ENCODE measurements at regions not wholly inside any gene's neighbourhood (a gene's known extent, or its start where the extent isn't known, plus 50 kb on each side); places are given as distances from the start of the nearest gene placed in this dataset.
"Not testable (repeated sequence)": the region's sequence is repeated elsewhere in the genome, so short reads cannot be mapped to it uniquely, and the experiment has no call there.

GRCh38 chr13:68927387-68928026 lies 1180.1 kb upstream of the ATXN8OS start:
- DNase-seq: peak; percentile 56

- DNase-seq: no peak
These were observed 1183.6 kb upstream of the ATXN8OS start for GRCh38 chr13:68923995-68924394.

DNA sequence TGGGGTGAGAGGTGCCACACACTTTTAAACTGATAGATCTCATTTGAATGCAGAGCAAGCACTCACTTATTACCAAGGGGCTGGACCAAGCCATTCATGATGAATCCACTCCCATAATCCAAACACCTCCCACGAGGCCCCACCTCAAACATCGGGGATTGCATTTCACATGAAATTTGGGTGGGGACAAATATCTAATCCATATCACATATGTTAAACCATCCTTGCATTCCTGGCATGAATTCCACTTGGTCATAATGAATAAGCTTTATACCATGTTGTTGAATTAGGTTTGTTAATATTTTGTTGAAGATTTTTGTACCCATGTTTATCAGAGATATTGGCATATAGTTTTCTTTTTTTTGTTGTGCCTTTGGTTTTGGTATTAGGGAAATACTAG lies 1198.7 kb upstream of the ATXN8OS start:
- no peak for DNase-seq

GRCh38 chr13:68905186-68905585 lies 1202.4 kb upstream of the ATXN8OS start:
- DNase-seq: no peak

- no peak for DNase-seq
These were observed 1210.2 kb upstream of the ATXN8OS start for GRCh38 chr13:68897331-68897928.

DNA sequence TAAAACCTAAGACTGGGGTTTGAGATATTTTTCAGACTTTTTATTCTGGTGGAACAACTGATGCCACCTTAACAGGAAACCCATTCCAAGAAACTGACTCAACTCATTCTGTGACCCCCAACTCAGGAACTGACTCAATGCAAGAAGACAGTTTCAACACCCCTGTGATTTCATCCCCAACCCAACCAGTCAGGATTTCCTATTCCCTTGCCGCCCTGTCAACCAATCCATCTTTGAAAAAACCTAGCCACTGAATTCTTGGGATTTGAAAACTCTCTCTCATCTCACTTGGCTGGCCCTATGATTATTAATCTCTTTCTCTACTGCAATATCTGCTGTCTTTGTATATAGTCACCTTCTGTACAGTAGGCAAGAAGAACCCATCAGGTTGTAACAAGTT lies 1211.9 kb upstream of the ATXN8OS start:
- no peak for DNase-seq

- not testable (repeated sequence) for DNase-seq
These were observed 1213.9 kb upstream of the ATXN8OS start for GRCh38 chr13:68893721-68894120.

GRCh38 chr13:68892596-68892995 lies 1215.0 kb upstream of the ATXN8OS start:
- not testable (repeated sequence) for DNase-seq

DNA sequence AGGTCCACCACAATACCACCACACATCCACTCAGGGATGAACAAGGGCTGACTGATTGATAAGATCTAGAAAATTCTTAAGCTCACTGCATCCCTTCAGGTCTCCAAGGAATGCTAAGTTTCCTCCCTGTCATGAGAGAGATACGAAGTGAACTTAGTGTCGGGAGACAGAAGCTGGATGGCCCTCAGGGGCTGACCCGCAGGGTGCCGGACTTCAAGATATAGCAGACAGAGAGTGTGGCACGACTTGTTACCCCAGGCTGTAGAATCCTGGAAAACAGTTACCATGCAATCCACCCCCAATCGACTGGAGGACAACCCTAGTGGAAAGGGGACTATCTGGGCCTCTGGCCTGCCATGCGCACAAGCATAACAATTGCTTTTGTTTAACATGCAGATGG lies 1217.5 kb upstream of the ATXN8OS start:
- not testable (repeated sequence) for DNase-seq

GRCh38 chr13:68888832-68889231 lies 1218.8 kb upstream of the ATXN8OS start:
- DNase-seq: no peak

DNA sequence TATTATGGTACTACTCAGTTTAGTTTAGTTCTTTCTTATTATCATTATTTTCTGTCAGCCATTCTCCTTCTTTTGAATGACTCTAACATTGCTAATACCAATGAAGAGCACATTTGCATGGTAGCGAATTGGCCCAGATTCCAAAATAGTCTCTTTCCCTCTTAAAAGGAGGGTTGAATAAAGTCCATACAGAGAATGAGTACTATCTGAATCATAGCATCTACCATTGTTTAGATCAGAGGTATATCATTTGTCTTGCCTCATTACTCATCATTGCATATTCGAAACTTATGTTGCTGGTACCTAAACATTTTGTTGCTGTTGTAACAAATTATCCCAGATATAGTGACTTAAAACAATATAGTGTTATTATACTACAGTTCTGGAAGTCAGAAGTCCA lies 1235.3 kb upstream of the ATXN8OS start:
- DNase-seq: no peak

- DNase-seq: no peak
These were observed 1256.6 kb upstream of the ATXN8OS start for GRCh38 chr13:68851026-68851425.

DNA sequence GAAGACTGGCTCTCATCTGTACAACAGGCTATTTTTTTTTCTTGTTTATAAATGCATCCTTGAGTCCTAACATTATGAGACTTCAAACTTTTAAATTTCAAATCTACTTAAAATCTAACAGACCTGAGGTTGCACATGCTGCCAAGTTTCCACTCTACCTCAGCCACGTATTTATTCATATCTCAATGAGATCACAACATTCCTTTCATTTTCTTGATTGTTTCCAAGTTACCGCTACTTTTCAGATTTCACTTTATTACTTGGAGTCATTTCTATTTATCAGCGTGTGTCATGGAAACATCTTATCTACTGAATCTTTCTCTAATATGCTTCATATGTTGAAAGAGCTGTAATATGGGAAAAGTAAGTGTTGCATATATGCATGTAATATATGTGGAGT lies 1257.5 kb upstream of the ATXN8OS start:
- no peak for DNase-seq

- DNase-seq: no peak
These were observed 1261.0 kb upstream of the ATXN8OS start for GRCh38 chr13:68846663-68847062.

DNA sequence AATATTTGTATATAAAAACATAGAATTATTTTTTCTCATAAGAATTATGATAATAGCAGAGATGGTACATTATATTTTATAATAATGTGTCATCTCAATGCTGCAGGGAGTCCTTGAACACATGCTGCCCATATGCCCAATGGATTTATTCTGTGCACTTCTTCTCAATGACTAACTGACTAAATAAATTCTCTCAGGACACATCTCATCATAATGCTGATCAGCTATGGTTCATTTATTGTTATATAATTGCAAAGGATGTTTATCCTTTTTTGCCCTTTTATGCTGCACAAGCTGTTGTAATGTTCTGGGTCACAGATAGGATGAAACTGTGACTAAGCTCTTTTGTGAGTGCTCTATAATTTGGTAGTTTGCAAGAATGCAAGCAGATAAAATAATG lies 1273.3 kb upstream of the ATXN8OS start:
- no peak for DNase-seq

DNA sequence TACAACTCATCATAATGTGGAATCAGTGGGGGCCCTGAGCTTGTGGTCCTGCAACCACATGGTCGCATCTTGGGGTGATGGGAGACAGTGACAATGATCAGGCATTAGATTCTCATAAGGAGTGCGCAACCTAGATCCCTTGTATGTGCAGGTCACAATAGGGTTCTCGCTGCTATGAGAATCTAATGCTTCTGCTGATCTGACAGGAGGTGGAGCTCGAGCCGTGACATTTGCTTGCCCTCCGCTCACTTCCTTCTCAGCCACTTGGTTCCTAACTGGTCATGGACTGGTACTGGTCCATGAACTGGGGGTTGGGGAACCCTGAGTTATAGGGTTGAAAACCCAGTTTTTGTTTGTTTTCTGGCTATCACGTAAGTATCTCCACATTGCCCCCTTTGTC lies 1290.9 kb upstream of the ATXN8OS start:
- DNase-seq: no peak

DNA sequence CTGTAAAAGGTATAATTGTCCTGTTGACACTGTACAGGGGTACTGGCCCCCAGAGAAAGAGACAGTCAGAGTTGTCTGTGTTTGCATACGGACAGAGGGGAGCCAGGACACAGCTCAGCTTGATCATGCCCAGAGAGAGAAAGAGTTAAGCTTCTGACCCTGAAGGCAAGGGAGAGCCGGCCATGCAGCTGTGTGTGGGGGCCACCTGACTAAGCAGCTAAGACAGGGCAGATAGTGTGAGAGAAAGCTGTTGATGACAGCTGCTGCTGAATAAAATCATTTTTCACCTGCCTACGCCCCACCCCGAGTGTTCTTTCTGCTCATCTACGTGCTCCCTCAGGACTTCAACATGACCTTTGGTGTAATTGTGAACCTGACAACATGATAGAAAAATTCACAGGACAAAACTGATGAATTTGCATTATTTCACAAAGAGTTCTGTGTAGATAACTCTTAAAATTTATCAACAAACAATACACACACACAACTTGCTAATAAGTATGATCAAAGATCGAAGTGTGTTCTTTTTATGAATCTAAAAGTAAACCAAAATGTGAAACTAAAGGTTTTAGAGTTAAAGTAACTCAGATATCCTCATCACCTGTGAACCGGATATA lies 1294.3 kb upstream of the ATXN8OS start:
- DNase-seq: no peak

DNA sequence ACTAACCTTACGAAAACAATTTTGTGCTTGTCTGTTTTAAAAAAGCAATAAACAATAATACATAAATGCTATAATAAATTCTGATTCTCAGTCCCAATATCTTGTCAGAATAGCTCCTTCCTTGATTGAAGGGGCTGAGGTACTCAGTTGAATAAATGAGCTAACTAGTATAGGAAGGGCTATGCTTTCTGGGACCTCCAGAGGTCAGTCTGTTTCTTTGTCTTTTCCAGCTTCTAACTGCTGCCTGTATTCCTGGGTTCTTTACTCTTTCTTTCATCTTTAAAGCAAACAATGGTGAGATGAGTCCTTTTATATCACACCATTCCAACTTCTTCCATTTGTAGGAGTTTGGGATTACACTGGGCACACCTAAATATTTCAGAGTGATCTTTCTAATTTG lies 1297.0 kb upstream of the ATXN8OS start:
- no peak for DNase-seq

DNA sequence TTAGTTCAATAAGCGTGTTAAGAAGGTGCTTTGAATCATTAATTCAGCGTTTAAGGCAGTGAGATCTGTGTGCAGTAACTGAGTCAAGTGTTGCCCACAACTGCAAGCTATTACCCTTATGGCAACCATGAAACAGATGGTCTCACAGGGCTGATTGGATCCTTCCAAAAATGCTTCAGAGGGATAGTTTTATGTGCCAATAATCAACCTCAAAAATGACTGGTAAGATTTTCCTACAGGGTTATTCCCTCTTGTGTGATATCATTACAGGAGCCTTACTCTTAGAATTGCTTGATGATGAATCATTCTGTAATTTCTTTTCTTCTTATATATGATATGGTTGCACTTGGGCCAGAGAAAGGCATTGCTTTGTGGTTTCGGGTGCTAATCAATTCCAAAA lies 1299.2 kb upstream of the ATXN8OS start:
- DNase-seq: no peak

- DNase-seq: no peak
These were observed 1301.5 kb upstream of the ATXN8OS start for GRCh38 chr13:68806125-68806524.

DNA sequence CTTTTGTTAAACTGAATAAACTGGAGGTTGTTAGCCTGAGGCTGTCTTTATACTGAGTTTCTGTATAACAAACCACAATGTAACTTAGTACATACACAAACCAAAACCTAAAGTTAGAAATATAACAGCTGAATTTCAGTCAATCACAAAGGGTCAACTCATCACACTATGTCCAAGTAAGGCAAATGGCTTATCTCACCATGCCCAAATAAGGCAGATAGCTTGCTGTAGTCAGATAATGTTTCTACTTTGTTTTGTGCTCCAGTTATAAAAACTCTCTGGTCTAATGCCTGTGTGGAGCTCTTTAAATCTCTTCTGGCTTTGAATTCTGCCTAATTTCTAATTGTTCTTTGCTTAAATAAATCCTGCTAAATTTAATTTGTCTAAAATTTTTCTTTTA lies 1323.4 kb upstream of the ATXN8OS start:
- no peak for DNase-seq

DNA sequence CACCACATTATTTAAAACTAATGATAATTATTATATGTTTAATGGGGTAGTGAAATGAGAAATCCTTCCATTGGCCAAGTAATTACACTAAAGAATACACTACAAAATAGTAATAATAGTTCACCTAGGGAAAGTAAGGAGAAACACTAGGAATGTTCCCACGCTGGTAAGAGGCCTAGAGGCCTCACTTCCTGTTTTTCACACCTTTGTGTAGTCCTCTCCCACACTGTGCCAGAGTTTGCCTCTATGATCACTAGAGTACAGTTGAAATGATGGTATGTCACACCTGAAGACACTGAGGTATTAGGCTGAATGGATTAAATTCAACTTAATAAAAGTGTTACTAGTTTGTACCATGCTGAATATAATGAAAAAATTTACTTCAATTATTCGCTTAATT lies 1348.0 kb upstream of the ATXN8OS start:
- no peak for DNase-seq

GRCh38 chr13:68749796-68750195 lies 1357.8 kb upstream of the ATXN8OS start:
- DNase-seq: no peak

DNA sequence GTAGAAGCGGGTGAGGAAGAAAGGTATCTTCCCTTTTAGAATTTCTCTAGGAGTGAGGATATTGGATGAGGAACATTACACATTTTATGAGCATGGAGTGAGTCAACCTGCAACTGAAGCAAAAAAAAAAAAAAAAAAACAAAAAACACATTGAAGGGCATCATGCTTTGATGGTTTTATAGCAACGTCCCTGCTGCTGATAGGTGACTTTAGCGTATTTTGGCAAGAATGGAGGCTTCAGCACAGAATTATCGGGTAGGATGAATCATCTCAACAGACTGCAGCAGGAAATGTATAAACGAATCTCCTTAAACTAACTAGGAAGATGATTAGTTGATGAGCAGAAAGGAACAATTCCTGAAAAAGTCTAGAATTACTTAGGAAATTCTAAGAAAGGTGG lies 1359.6 kb upstream of the ATXN8OS start:
- DNase-seq: no peak

DNA sequence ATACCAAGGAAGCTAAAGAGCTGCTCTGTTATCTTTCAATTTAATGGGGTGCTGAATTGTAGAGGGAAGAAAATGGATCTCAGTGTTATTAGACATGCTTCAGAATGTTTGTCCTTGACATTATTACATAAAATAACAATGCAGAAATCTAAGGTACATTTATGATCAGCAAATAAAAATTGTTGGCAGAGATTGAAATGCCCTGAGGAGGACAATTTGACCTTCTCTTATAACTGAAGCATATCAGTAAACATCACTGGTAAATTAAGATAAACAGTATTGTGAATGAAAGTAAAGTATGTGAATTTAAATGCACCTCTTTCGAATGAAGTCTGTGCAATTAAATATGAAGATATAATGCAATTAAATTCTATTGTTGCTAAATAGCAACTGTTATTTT lies 1362.1 kb upstream of the ATXN8OS start:
- DNase-seq: no peak
